Gastroesophageal sphincter (tissue), 4 donors: ENCODE measurements at regions not wholly inside any gene's neighbourhood (a gene's known extent, or its start where the extent isn't known, plus 50 kb on each side); places are given as distances from the start of the nearest gene placed in this dataset.

Source experiments
- ATAC-seq: fragments of 150-250 bp; one replicate; pipeline ENCODE4 v1.9.1; 2016; ENCODE audit warnings: mild to moderate bottlenecking, moderate library complexity
- H3K27ac ChIP-seq, 4 donors: fragments of 200-600 bp; sonication (generic) in 3 of 4; 1 replicate in 3 of 4; 2 replicates in 1 of 4; pipeline ENCODE4 v1.5.1; 2016 to 2019
- H3K27me3 ChIP-seq: fragments of 200-600 bp; sonication (generic); one replicate; pipeline ENCODE4 v1.5.1; 2019
- H3K36me3 ChIP-seq, 2 donors: fragments of 200-600 bp; sonication (generic); one replicate each; pipeline ENCODE4 v1.5.1; 2019; ENCODE audit warnings: control low read depth in 1 of 2
- H3K4me1 ChIP-seq, 3 donors: fragments of 200-600 bp; sonication (generic); 1 replicate in 2 of 3; 2 replicates in 1 of 3; pipeline ENCODE4 v1.5.1; 2016 to 2019; ENCODE audit warnings: control low read depth in 2 of 3
- H3K4me3 ChIP-seq, 2 donors: fragments of 200-600 bp; sonication (generic); one replicate each; pipeline ENCODE4 v1.5.1; 2019; ENCODE audit warnings: mild to moderate bottlenecking in 1 of 2, moderate library complexity in 1 of 2
- H3K9me3 ChIP-seq, 3 donors: fragments of 200-600 bp; sonication (generic); one replicate each; pipeline ENCODE4 v1.5.1; 2017 to 2019; ENCODE audit warnings: control low read depth in 2 of 3
- CTCF ChIP-seq, 4 experiments: fragments of 200-600 bp in 2 of 4; fragments of 450-650 bp in 2 of 4; sonication (generic) in 1 of 4; IDR thresholded peaks; one replicate each; pipeline ENCODE4 v1.5.1; 2017 to 2019; ENCODE audit warnings: antibody characterized with exemption in 4 of 4, mild to moderate bottlenecking in 2 of 4, moderate library complexity in 2 of 4
- EP300 ChIP-seq: sonication (generic); formaldehyde crosslinking; IDR thresholded peaks from one replicate; pipeline ENCODE4 v1.6.1; 2017; ENCODE audit warnings: antibody characterized with exemption, mild to moderate bottlenecking
- POLR2A ChIP-seq, 2 donors: fragments of 450-650 bp; IDR thresholded peaks; one replicate each; pipeline ENCODE4 v1.6.1; 2017; ENCODE audit warnings: antibody characterized with exemption in 2 of 2, mild to moderate bottlenecking in 2 of 2, moderate library complexity in 1 of 2
- POLR2AphosphoS5 ChIP-seq: sonication (generic); formaldehyde crosslinking; IDR thresholded peaks from one replicate; pipeline ENCODE4 v1.6.1; 2017; ENCODE audit warnings: antibody characterized with exemption
- WGBS, 2 donors: methylation state at CpG; one replicate each; pipeline ENCODE4 v1.1.5; 2018; ENCODE audit warnings: low coverage in 1 of 2; 5-methylcytosine and 5-hydroxymethylcytosine counted together

- H3K36me3 ChIP-seq, result no peaks in the 10 kb centered on the region
- no peak overlapping the region for H3K27ac ChIP-seq
- peaks cover 3% of the 10 kb centered on the region for H3K27me3 ChIP-seq
- H3K4me3 ChIP-seq, result no peak overlapping the region
- no peak for ATAC-seq
- TF ChIP-seq EP300 (no peak), POLR2A (IDR thresholded peaks at IDR 0.05) (no peak), CTCF (IDR thresholded peaks at IDR 0.05) (no peak), POLR2AphosphoS5 (no peak)
- H3K9me3 ChIP-seq, result peaks cover 0 to 24% (median 0%) of the 10 kb centered on the region in 3 donors
- no peaks in the 10 kb centered on the region for H3K4me1 ChIP-seq
- 86 to 100% methylated on average over 2 to 6 of the region's 6 CpGs for WGBS, 2 donors
Observed at GRCh38 chr6:40678941-40679340, 91.8 kb upstream of the LRFN2 start.

GRCh38 chr6:40674170-40674569, 87.0 kb upstream of the LRFN2 start:
- Histone ChIP-seq H3K27ac (no peak overlapping the region), H3K9me3 (peaks cover 0 to 16% (median 0%) of the 10 kb centered on the region in 3 donors), H3K4me1 (no peaks in the 10 kb centered on the region), H3K36me3 (no peaks in the 10 kb centered on the region), H3K4me3 (no peak overlapping the region), H3K27me3 (no peaks in the 10 kb centered on the region)
- 75 to 81% methylated on average over 5 to 6 of the region's 8 CpGs for WGBS, 2 donors
- ATAC-seq, result no peak
- TF ChIP-seq POLR2AphosphoS5, result no peak
- no peak for TF ChIP-seq EP300

- Histone ChIP-seq H3K36me3 (no peaks in the 10 kb centered on the region), H3K27ac (no peak overlapping the region), H3K9me3 (no peaks in the 10 kb centered on the region), H3K4me3 (no peak overlapping the region), H3K4me1 (no peaks in the 10 kb centered on the region), H3K27me3 (no peaks in the 10 kb centered on the region)
- ATAC-seq, result no peak
- TF ChIP-seq POLR2A (IDR thresholded peaks at IDR 0.05) (no peak), EP300 (no peak), CTCF (IDR thresholded peaks at IDR 0.05) (no peak), POLR2AphosphoS5 (no peak)
- 61 to 66% methylated on average over 4 to 5 of the region's 5 CpGs for WGBS, 2 donors
Observed at GRCh38 chr6:40672087-40672486, 84.9 kb upstream of the LRFN2 start.

- TF ChIP-seq POLR2AphosphoS5 (no peak), CTCF (IDR thresholded peaks at IDR 0.05) (no peak), POLR2A (IDR thresholded peaks at IDR 0.05) (no peak), EP300 (no peak)
- no peak overlapping the region for H3K27ac ChIP-seq
- H3K4me1 ChIP-seq, result no peaks in the 10 kb centered on the region
- H3K9me3 ChIP-seq, result no peaks in the 10 kb centered on the region
- ATAC-seq, result no peak
- 44 to 89% methylated on average over 1 to 3 of the region's 3 CpGs for WGBS, 2 donors
- H3K27me3 ChIP-seq, result no peaks in the 10 kb centered on the region
- no peaks in the 10 kb centered on the region for H3K36me3 ChIP-seq
- no peak overlapping the region for H3K4me3 ChIP-seq
Observed at GRCh38 chr6:40671694-40672050, 84.5 kb upstream of the LRFN2 start.

- H3K27me3 ChIP-seq, result no peaks in the 10 kb centered on the region
- no peaks in the 10 kb centered on the region for H3K36me3 ChIP-seq
- H3K4me1 ChIP-seq, result no peaks in the 10 kb centered on the region
- H3K27ac ChIP-seq, result no peak overlapping the region
- TF ChIP-seq CTCF (IDR thresholded peaks at IDR 0.05), result no peak
- TF ChIP-seq POLR2A (IDR thresholded peaks at IDR 0.05), result no peak
- H3K4me3 ChIP-seq, result no peak overlapping the region
- peaks cover 0 to 5% (median 0%) of the 10 kb centered on the region in 3 donors for H3K9me3 ChIP-seq
- 83 to 87% methylated on average over 6 to 7 of the region's 15 CpGs for WGBS, 2 donors
- ATAC-seq, result no peak
Observed at GRCh38 chr6:40671001-40671693, 84.0 kb upstream of the LRFN2 start.
